ENCODE measurements at regions not wholly inside any gene's neighbourhood (a gene's known extent, or its start where the extent isn't known, plus 50 kb on each side); places are given as distances from the start of the nearest gene placed in this dataset.

DNA sequence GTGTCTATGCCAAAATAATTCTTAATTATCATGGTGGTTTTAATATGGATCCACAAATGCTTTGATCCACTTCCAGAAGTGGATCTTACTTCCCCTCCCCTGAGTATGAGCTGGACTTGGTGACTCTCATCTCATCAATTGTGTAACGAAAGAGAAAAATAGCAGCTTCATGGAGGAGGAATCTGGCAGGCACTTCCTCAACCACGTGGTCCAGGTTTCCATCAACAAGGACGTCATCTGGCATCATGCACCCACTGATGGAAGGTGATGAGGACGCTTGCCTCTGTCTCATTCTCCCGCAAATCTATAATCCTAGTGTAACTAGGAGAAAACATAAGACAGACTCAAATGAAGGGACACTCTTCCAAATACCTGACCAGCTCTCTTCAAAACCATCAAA is 54.6 kb upstream of the S1PR3 start:
- TF ChIP-seq, protein P1, sequence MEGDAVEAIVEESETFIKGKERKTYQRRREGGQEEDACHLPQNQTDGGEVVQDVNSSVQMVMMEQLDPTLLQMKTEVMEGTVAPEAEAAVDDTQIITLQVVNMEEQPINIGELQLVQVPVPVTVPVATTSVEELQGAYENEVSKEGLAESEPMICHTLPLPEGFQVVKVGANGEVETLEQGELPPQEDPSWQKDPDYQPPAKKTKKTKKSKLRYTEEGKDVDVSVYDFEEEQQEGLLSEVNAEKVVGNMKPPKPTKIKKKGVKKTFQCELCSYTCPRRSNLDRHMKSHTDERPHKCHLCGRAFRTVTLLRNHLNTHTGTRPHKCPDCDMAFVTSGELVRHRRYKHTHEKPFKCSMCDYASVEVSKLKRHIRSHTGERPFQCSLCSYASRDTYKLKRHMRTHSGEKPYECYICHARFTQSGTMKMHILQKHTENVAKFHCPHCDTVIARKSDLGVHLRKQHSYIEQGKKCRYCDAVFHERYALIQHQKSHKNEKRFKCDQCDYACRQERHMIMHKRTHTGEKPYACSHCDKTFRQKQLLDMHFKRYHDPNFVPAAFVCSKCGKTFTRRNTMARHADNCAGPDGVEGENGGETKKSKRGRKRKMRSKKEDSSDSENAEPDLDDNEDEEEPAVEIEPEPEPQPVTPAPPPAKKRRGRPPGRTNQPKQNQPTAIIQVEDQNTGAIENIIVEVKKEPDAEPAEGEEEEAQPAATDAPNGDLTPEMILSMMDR (IDR thresholded peaks at IDR 0.05; ENCODE audit: insufficient read depth, low read length, poor library complexity, severe bottlenecking), result no peak
- no peaks in the 10 kb centered on the region; the same call in 1 of the 2 replicates for H3K27me3 ChIP-seq (replicated peaks; ENCODE audit: control insufficient read depth, insufficient read depth, low read length)
- no peaks in the 10 kb centered on the region for H3K36me3 ChIP-seq (ENCODE audit: control insufficient read depth, insufficient read depth, low read length)
- DNase-seq (ENCODE audit: extremely low read depth, insufficient read length), result no peak
- H3K4me3 ChIP-seq (replicated peaks; ENCODE audit: low read depth, low read length), result no peak overlapping the region

GRCh38 chr9:88937248-88937647 is 54.0 kb upstream of the S1PR3 start:
- H3K36me3 ChIP-seq (ENCODE audit: control insufficient read depth, insufficient read depth, low read length), result no peaks in the 10 kb centered on the region
- TF ChIP-seq, protein P1 (IDR thresholded peaks at IDR 0.05; ENCODE audit: insufficient read depth, low read length, poor library complexity, severe bottlenecking), result no peak
- H3K27me3 ChIP-seq (replicated peaks; ENCODE audit: control insufficient read depth, insufficient read depth, low read length), result no peaks in the 10 kb centered on the region; the same call in 1 of the 2 replicates
- H3K4me3 ChIP-seq (replicated peaks; ENCODE audit: low read depth, low read length), result no peak overlapping the region
- DNase-seq (ENCODE audit: extremely low read depth, insufficient read length), result no peak

GRCh38 chr9:88938189-88938588 is 53.1 kb upstream of the S1PR3 start:
- DNase-seq (ENCODE audit: extremely low read depth, insufficient read length), result no peak
- Histone ChIP-seq H3K27me3 (replicated peaks; ENCODE audit: control insufficient read depth, insufficient read depth, low read length) (no peaks in the 10 kb centered on the region; the same call in 1 of the 2 replicates), H3K36me3 (ENCODE audit: control insufficient read depth, insufficient read depth, low read length) (no peaks in the 10 kb centered on the region), H3K4me3 (replicated peaks; ENCODE audit: low read depth, low read length) (no peak overlapping the region)
- TF ChIP-seq, protein P1 (IDR thresholded peaks at IDR 0.05; ENCODE audit: insufficient read depth, low read length, poor library complexity, severe bottlenecking), result no peak
